HG03558 (cell line): ENCODE measurements at regions not wholly inside any gene's neighbourhood (a gene's known extent, or its start where the extent isn't known, plus 50 kb on each side); places are given as distances from the start of the nearest gene placed in this dataset.
A peak's percentile ranks its signal among the peaks of the same experiment; 100 is the strongest.
"Not testable (repeated sequence)": the region's sequence is repeated elsewhere in the genome, so short reads cannot be mapped to it uniquely, and the experiment has no call there.

Experiments
- ATAC-seq: cut with Tn5 transposase; IDR thresholded peaks from one replicate; pipeline ENCODE4 v1.9.1; 2021; ENCODE audit warnings: moderate number of reproducible peaks; ENCODE audit not compliant: unreplicated experiment; ENCODE audit errors: extremely low read depth

GRCh38 chr10:44016589-44017482 is 368.1 kb downstream of the CXCL12 start:
- no peak for ATAC-seq

GRCh38 chr10:44015702-44016500 is 367.2 kb upstream of the ZNF32 start:
- no peak for ATAC-seq

DNA sequence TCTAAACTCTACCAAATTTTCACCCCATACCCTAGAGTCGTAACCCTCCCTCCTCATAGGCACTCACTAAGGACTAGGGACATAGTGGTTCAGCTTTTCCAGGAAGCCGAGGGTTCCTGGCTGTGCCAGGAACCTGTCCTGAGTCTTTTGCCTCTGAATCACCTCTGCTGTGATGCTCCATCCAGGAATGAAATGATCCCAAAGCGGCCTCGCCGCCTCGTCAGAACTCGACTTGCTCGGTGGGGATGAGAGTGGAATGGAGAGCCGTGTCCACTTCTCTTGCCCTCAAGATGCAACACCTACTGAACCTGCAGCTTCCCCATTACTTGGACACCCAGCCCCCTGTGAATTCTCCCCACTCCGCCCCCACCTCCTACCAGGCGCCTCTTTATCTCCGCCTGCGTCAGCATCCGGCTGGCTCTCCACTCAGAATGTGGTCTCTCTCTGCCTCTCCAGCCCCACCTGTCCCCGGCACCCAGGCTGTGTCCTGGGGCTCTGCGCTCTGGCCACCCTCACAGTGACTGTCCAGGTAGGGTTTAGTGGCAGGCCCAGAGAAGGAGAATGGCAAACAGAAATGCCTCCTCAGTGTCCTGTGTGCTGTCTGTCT is 366.1 kb upstream of the ZNF32 start:
- ATAC-seq, result no peak

DNA sequence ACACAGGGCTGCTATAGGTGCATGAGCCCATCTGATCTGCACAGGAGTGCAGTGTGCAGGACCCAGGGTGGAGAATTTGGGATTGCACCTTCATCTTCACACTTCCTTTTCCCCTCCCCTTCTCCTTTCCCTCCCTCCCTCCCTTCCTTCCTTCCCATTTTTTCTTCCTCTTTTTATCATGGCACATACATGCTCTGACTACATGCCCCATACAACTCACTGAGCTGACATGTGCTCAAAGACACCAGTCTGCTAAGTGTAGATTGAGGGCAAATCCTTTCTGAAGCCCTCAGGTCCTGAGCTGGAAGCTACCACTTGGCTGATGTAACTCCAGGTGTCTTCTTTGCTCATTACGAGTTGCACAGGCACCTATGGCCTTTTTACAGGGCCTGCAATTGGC is 365.3 kb upstream of the ZNF32 start:
- no peak for ATAC-seq

DNA sequence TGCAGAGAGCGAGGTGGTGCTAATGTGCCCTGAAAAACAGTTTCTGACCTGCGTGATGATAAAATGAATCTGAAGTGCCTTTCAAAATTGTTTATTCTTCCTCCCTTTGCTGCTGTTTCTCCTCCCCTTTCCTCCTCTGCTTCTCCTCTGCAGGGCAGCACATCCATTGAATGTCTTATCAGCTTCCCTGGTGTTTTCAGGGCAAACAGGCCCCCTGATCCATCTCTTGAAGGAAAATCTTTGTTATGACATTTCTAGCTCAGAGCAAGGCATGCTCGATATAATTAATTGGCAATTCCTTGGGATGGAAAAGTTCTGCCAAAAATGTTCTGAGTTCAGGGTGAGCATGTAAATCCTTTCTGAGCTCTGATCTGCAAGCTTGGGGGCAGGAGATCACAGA is 364.2 kb upstream of the ZNF32 start:
- ATAC-seq, result no peak

GRCh38 chr10:44011603-44011981 is 362.9 kb upstream of the ZNF32 start:
- no peak for ATAC-seq

DNA sequence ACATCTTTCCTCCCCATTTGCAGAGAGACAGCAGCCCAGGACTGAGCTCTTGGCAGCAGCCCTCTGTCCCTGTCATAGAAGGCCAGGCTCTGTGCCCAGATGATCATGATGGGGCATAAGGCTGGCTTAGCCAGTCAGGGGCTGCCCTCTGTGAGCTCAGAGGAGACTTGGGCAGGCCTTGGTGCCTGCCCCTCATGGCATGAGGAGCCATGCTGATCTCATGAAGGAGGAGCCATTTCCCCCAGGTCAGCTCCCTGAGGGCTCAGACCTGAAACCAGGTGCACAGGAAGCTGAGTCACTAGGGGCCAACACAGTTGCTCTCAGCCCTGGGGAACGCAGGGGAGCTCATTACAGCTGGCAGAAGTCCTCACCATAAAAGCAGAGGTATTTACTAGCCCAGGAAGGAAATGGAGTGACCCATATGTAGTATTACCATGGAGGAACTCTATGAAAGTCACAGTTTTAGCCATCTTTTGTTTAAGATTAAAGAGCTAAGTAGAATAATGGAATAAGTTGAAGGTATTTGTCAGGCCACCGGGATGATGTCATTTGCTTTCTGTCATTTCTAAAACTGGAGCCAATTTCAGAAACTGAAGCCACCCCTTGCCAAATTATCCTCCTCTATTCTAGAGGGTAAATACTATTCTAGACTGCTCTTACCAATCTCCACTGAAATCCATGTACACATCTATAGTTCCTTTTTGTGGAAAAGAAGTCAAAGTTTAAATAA is 362.4 kb upstream of the ZNF32 start:
- peak; percentile 89 for ATAC-seq

GRCh38 chr10:44009891-44010632 is 361.4 kb upstream of the ZNF32 start:
- no peak for ATAC-seq

GRCh38 chr10:44008917-44009709 is 360.4 kb upstream of the ZNF32 start:
- ATAC-seq, result no peak

DNA sequence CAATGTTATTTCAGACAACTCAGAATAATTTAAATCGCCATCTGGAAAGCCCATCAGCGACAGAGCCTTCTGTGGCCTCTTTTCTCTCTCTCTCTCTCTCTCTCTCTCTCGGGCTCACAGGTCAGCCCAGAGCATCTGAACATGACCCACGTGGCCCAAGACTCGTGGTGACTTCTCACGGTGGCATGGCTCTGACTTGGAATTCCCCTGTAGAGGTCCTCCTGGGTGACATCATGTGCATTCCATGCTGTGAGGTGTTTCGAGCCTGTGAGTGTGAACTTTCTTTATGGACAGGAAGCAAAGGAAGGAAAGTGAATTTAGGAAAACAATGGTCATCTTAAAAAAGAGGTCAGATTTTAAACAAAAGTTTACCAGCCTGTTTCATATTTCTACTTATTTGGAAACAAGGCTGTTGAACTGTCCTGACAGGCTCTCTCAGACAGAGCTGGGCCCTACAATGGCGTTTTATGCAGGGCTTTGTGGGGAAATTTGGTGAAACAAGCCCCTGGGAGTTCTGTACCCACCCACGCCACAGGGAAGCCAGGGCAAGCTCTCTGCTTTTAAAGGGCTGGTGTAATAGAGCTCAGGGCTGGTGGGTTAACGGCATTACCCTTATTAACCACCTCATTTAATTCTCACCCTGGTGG is 359.7 kb upstream of the ZNF32 start:
- no peak for ATAC-seq

DNA sequence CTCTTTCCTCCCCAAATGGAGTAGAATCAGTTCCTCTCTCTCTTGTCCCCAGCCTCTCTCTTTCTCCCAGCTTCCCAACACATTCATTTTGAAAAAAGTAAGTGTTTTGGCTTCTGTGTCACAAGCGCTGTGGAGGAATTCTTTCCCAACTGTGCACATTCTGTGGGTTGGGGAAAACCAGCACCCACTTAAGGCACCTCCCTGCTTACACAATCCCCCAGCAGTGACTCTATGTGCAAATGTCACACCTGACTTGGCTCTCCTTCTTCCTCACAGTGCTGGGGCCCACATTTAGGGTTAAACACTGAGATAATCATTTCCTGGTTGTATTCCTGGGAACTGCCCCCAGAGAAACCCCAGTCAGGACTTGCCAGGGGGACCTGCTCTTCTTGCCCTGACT is 358.1 kb upstream of the ZNF32 start:
- ATAC-seq, result no peak

DNA sequence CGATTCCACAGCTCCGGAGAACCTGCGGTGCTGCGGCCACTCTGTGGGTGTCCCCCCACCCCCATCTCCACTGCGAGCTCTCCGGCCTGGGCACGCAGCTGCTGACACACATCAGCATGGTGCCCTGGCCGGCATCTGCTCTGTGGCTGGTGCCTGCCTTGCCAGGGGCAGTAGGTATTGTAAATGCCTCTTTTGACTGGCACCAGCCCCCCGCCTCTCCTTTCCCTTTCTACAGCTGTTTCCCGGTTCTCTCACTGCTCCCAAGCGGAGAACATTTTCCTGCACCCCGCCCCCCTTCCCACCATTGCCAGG is 357.1 kb upstream of the ZNF32 start:
- no peak for ATAC-seq

GRCh38 chr10:44004913-44005787 is 356.5 kb upstream of the ZNF32 start:
- ATAC-seq, result no peak

GRCh38 chr10:43998021-43998809 is 349.5 kb upstream of the ZNF32 start:
- ATAC-seq, result no peak

DNA sequence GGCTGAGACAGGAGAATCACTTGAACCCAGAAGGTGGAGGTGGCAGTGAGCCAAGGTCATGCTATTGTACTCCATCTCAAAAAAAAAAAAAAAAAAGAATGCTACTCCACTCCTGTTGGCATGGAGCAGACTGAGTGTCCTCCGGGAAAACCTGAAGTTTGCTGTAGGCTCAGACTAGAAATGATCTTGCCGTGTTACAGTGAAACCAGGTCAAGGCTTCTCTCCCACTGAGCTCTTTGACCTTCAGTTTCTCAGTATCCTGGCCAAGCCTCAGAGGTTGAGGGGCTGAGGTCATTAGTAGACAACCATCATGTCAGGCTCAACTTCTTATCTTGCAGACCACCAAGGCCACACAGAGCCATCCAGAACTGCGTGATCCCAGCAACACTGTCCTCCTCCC is 348.6 kb upstream of the ZNF32 start:
- ATAC-seq, result no peak

- no peak for ATAC-seq
Measured at GRCh38 chr10:43994539-43994938, 345.9 kb upstream of the ZNF32 start.

GRCh38 chr10:43992816-43993215 is 344.1 kb upstream of the ZNF32 start:
- ATAC-seq, result not testable (repeated sequence)
